ENCODE measurements at regions not wholly inside any gene's neighbourhood (a gene's known extent, or its start where the extent isn't known, plus 50 kb on each side); places are given as distances from the start of the nearest gene placed in this dataset.
A peak's percentile ranks its signal among the peaks of the same experiment; 100 is the strongest.

- Histone ChIP-seq H3K27ac (ENCODE audit: low read depth, low read length) (no peak overlapping the region), H3K9me3 (ENCODE audit: insufficient read depth, low read depth, low read length) (no peaks in the 10 kb centered on the region), H3K36me3 (ENCODE audit: insufficient read depth, low read length) (no peaks in the 10 kb centered on the region), H3K27me3 (ENCODE audit: insufficient read depth, low read length) (peaks cover 34% of the 10 kb centered on the region), H3K4me1 (ENCODE audit: insufficient read depth, low read length) (0 out of 2 replicates have a peak, but pooled peaks cover 3% of the 10 kb centered on the region), H3K4me3 (ENCODE audit: low read length) (peak overlapping the region; percentile 65), H3K9ac (ENCODE audit: low read depth, low read length) (peak overlapping the region; percentile 62; the same call in 1 of the 2 replicates)
- 75% methylated on average over 13 of the region's 13 CpGs for WGBS
Observed at GRCh38 chr1:21346365-21347071, 56.3 kb upstream of the ECE1 start.

- H3K36me3 ChIP-seq (ENCODE audit: insufficient read depth, low read length) = no peaks in the 10 kb centered on the region
- H3K4me1 ChIP-seq (ENCODE audit: insufficient read depth, low read length) = 0 out of 2 replicates have a peak, but pooled peaks cover 3% of the 10 kb centered on the region
- H3K4me3 ChIP-seq (ENCODE audit: low read length) = peak overlapping the region; percentile 65
- peak overlapping the region; percentile 62 for H3K9ac ChIP-seq (ENCODE audit: low read depth, low read length)
- under 1% methylated on average over 74 of the region's 74 CpGs for WGBS
- no peak overlapping the region for H3K27ac ChIP-seq (ENCODE audit: low read depth, low read length)
- H3K27me3 ChIP-seq (ENCODE audit: insufficient read depth, low read length) = peaks cover 34% of the 10 kb centered on the region
- H3K9me3 ChIP-seq (ENCODE audit: insufficient read depth, low read depth, low read length) = no peaks in the 10 kb centered on the region
Observed at GRCh38 chr1:21344750-21345443, 54.6 kb upstream of the ECE1 start.

- H3K27ac ChIP-seq (ENCODE audit: low read depth, low read length) = no peak overlapping the region
- peak overlapping the region; percentile 62 for H3K9ac ChIP-seq (ENCODE audit: low read depth, low read length)
- H3K9me3 ChIP-seq (ENCODE audit: insufficient read depth, low read depth, low read length) = no peaks in the 10 kb centered on the region
- WGBS = 51% methylated on average over 14 of the region's 14 CpGs
- H3K36me3 ChIP-seq (ENCODE audit: insufficient read depth, low read length) = no peaks in the 10 kb centered on the region
- H3K4me1 ChIP-seq (ENCODE audit: insufficient read depth, low read length) = 0 out of 2 replicates have a peak, but pooled peaks cover 3% of the 10 kb centered on the region
- peak overlapping the region; percentile 65 for H3K4me3 ChIP-seq (ENCODE audit: low read length)
- peaks cover 34% of the 10 kb centered on the region for H3K27me3 ChIP-seq (ENCODE audit: insufficient read depth, low read length)
Observed at GRCh38 chr1:21344098-21344749, 54.0 kb upstream of the ECE1 start.

GRCh38 chr1:21342961-21343838 lies 52.9 kb upstream of the ECE1 start:
- WGBS = 75% methylated on average over 10 of the region's 10 CpGs
- Histone ChIP-seq H3K4me3 (ENCODE audit: low read length) (no peak overlapping the region), H3K4me1 (ENCODE audit: insufficient read depth, low read length) (0 out of 2 replicates have a peak, but pooled peaks cover 3% of the 10 kb centered on the region), H3K9me3 (ENCODE audit: insufficient read depth, low read depth, low read length) (no peaks in the 10 kb centered on the region), H3K27ac (ENCODE audit: low read depth, low read length) (no peak overlapping the region), H3K27me3 (ENCODE audit: insufficient read depth, low read length) (peaks cover 34% of the 10 kb centered on the region), H3K36me3 (ENCODE audit: insufficient read depth, low read length) (no peaks in the 10 kb centered on the region), H3K9ac (ENCODE audit: low read depth, low read length) (no peak overlapping the region)

GRCh38 chr1:21341517-21342078 lies 51.3 kb upstream of the ECE1 start:
- H3K9ac ChIP-seq (ENCODE audit: low read depth, low read length) = no peak overlapping the region
- no peak overlapping the region for H3K4me3 ChIP-seq (ENCODE audit: low read length)
- H3K27me3 ChIP-seq (ENCODE audit: insufficient read depth, low read length) = peaks cover 29% of the 10 kb centered on the region
- no peaks in the 10 kb centered on the region for H3K36me3 ChIP-seq (ENCODE audit: insufficient read depth, low read length)
- 0 out of 2 replicates have a peak, but pooled peaks cover 3% of the 10 kb centered on the region for H3K4me1 ChIP-seq (ENCODE audit: insufficient read depth, low read length)
- 89% methylated on average over 10 of the region's 10 CpGs for WGBS
- no peaks in the 10 kb centered on the region for H3K9me3 ChIP-seq (ENCODE audit: insufficient read depth, low read depth, low read length)
- H3K27ac ChIP-seq (ENCODE audit: low read depth, low read length) = no peak overlapping the region

- 92% methylated on average over 8 of the region's 8 CpGs for WGBS
- H3K4me1 ChIP-seq (ENCODE audit: insufficient read depth, low read length) = no peaks in the 10 kb centered on the region
- H3K27me3 ChIP-seq (ENCODE audit: insufficient read depth, low read length) = peaks cover 23% of the 10 kb centered on the region
- H3K27ac ChIP-seq (ENCODE audit: low read depth, low read length) = no peak overlapping the region
- no peak overlapping the region for H3K9ac ChIP-seq (ENCODE audit: low read depth, low read length)
- no peaks in the 10 kb centered on the region for H3K9me3 ChIP-seq (ENCODE audit: insufficient read depth, low read depth, low read length)
- no peaks in the 10 kb centered on the region for H3K36me3 ChIP-seq (ENCODE audit: insufficient read depth, low read length)
- no peak overlapping the region for H3K4me3 ChIP-seq (ENCODE audit: low read length)
Observed at GRCh38 chr1:21341022-21341421, 50.8 kb upstream of the ECE1 start.

GRCh38 chr1:21340230-21340945 lies 50.1 kb upstream of the ECE1 start:
- no peak overlapping the region for H3K9ac ChIP-seq (ENCODE audit: low read depth, low read length)
- H3K27ac ChIP-seq (ENCODE audit: low read depth, low read length) = no peak overlapping the region
- H3K4me1 ChIP-seq (ENCODE audit: insufficient read depth, low read length) = peaks cover 3% of the 10 kb centered on the region
- H3K4me3 ChIP-seq (ENCODE audit: low read length) = no peak overlapping the region
- H3K27me3 ChIP-seq (ENCODE audit: insufficient read depth, low read length) = peaks cover 23% of the 10 kb centered on the region
- WGBS = 84% methylated on average over 13 of the region's 13 CpGs
- H3K36me3 ChIP-seq (ENCODE audit: insufficient read depth, low read length) = no peaks in the 10 kb centered on the region
- H3K9me3 ChIP-seq (ENCODE audit: insufficient read depth, low read depth, low read length) = no peaks in the 10 kb centered on the region
